ENCODE measurements at regions not wholly inside any gene's neighbourhood (a gene's known extent, or its start where the extent isn't known, plus 50 kb on each side); places are given as distances from the start of the nearest gene placed in this dataset.
"Not testable (repeated sequence)": the region's sequence is repeated elsewhere in the genome, so short reads cannot be mapped to it uniquely, and the experiment has no call there.

- no peak for DNase-seq
- Histone ChIP-seq H2AK5ac (ENCODE audit: low read depth, low read length) (peak overlapping the region; percentile 3; the same call in 1 of the 2 replicates), H3K36me3 (ENCODE audit: control insufficient read depth, insufficient read depth, low read length) (no peaks in the 10 kb centered on the region), H4K8ac (ENCODE audit: low read depth in 2 of 2, low read length in 2 of 2) (no peak overlapping the region), H4K5ac (ENCODE audit: low read depth, low read length) (no peak overlapping the region), H3K4me2 (ENCODE audit: low read depth, low read length) (no peak overlapping the region), H3K56ac (ENCODE audit: extremely low read depth, insufficient read depth, low read length) (no peak overlapping the region), H3K4me1 (ENCODE audit: control insufficient read depth, insufficient read depth, low read length) (peaks cover 16% of the 10 kb centered on the region), H3K9ac (ENCODE audit: low read depth, low read length) (no peak overlapping the region), H4K20me1 (ENCODE audit: insufficient read depth, low read length) (no peaks in the 10 kb centered on the region), H3K9me1 (ENCODE audit: insufficient read depth, low read length) (peaks cover 9% of the 10 kb centered on the region), H3K4ac (ENCODE audit: low read depth, low read length) (no peak overlapping the region), H3K14ac (replicated peaks; ENCODE audit: low read depth, low read length) (no peak overlapping the region), H3K4me3 (ENCODE audit: insufficient read depth, low read depth, low read length) (no peak overlapping the region), H3K23ac (ENCODE audit: low read depth, low read length) (no peak overlapping the region), H3K27me3 (ENCODE audit: control insufficient read depth, insufficient read depth, low read length) (no peaks in the 10 kb centered on the region), H2AFZ (replicated peaks; ENCODE audit: low read length, poor library complexity) (no peak overlapping the region), H4K91ac (ENCODE audit: insufficient read depth, low read depth, low read length) (no peak overlapping the region), H2BK15ac (ENCODE audit: low read depth, low read length) (no peak overlapping the region), H3K18ac (ENCODE audit: low read depth, low read length) (no peak overlapping the region), H2BK5ac (ENCODE audit: low read depth, low read length, poor library complexity, severe bottlenecking) (no peak overlapping the region), H3K27ac (ENCODE audit: insufficient read depth, low read length) (no peak overlapping the region), H3K9me3 (ENCODE audit: control insufficient read depth, insufficient read depth, low read length) (no peaks in the 10 kb centered on the region), H2BK120ac (ENCODE audit: low read depth, low read length) (no peak overlapping the region), H2BK20ac (ENCODE audit: low read depth, low read length) (no peak overlapping the region), H2AK9ac (replicated peaks; ENCODE audit: low read depth, low read length, poor library complexity) (no peak overlapping the region), H3K79me1 (ENCODE audit: low read depth in 1 of 2, low read length in 2 of 2) (0 out of 4 replicates have a peak, but pooled peaks cover 0 to 6% of the 10 kb centered on the region in 2 experiments)
- WGBS, 2 experiments (ENCODE audit: extremely low coverage in 2 of 2, insufficient read length in 1 of 2): no CpG with 5 or more reads among the region's 5 CpGs
- intact Hi-C loops (cut with micrococcal nuclease): loop anchor here (5.0 kb wide), 1 partner anchor 126 kb away; no protein-coding TSS in a partner anchor
- in situ Hi-C loops (cut with MboI; ENCODE audit: low sequenced_read_pairs): no loop called here
- no TSS peak for BruUV-seq (replicated peaks)
- dilution Hi-C loops (cut with HindIII; ENCODE audit: low sequenced_read_pairs, unreplicated experiment): no loop called here
- ATAC-seq (ENCODE audit: low read depth): no peak
- ChIA-PET CTCF (no interaction called here), POLR2A (ENCODE audit: unreplicated experiment) (no interaction called here)
- TF ChIP-seq MAZ (IDR thresholded peaks at IDR 0.05; ENCODE audit: borderline replicate concordance, low read depth, low read length) (no peak), FOS (IDR thresholded peaks at IDR 0.05; ENCODE audit: low read depth, low read length) (no peak), MAFK (IDR thresholded peaks at IDR 0.05; ENCODE audit: low read depth, low read length) (no peak), RAD21 (IDR thresholded peaks at IDR 0.05; ENCODE audit: low read length) (no peak), SMC3 (IDR thresholded peaks at IDR 0.05; ENCODE audit: low read depth, low read length) (no peak)
Observed at GRCh38 chr5:87198010-87198409, 69.7 kb upstream of the RASA1 start.

- H4K8ac ChIP-seq (ENCODE audit: low read depth in 2 of 2, low read length in 2 of 2); H3K9me1 ChIP-seq (ENCODE audit: insufficient read depth, low read length); dilution Hi-C loops (cut with HindIII; ENCODE audit: low sequenced_read_pairs, unreplicated experiment); H3K4me2 ChIP-seq (ENCODE audit: low read depth, low read length); H4K20me1 ChIP-seq (ENCODE audit: insufficient read depth, low read length); CTCF ChIA-PET; BruUV-seq (replicated peaks); H2BK15ac ChIP-seq (ENCODE audit: low read depth, low read length); H3K56ac ChIP-seq (ENCODE audit: extremely low read depth, insufficient read depth, low read length); H3K27ac ChIP-seq (ENCODE audit: insufficient read depth, low read length); H3K18ac ChIP-seq (ENCODE audit: low read depth, low read length); H2AK9ac ChIP-seq (replicated peaks; ENCODE audit: low read depth, low read length, poor library complexity); H2BK5ac ChIP-seq (ENCODE audit: low read depth, low read length, poor library complexity, severe bottlenecking); H3K4ac ChIP-seq (ENCODE audit: low read depth, low read length); DNase-seq; H2BK120ac ChIP-seq (ENCODE audit: low read depth, low read length); in situ Hi-C loops (cut with MboI; ENCODE audit: low sequenced_read_pairs); H2AFZ ChIP-seq (replicated peaks; ENCODE audit: low read length, poor library complexity); H3K9me3 ChIP-seq (ENCODE audit: control insufficient read depth, insufficient read depth, low read length); H3K23ac ChIP-seq (ENCODE audit: low read depth, low read length); H2AK5ac ChIP-seq (ENCODE audit: low read depth, low read length); H3K14ac ChIP-seq (replicated peaks; ENCODE audit: low read depth, low read length); H3K79me1 ChIP-seq (ENCODE audit: low read depth in 1 of 2, low read length in 2 of 2); H3K27me3 ChIP-seq (ENCODE audit: control insufficient read depth, insufficient read depth, low read length); H3K9ac ChIP-seq (ENCODE audit: low read depth, low read length); H3K4me3 ChIP-seq (ENCODE audit: insufficient read depth, low read depth, low read length); ATAC-seq (ENCODE audit: low read depth); H4K5ac ChIP-seq (ENCODE audit: low read depth, low read length); H4K91ac ChIP-seq (ENCODE audit: insufficient read depth, low read depth, low read length); H3K36me3 ChIP-seq (ENCODE audit: control insufficient read depth, insufficient read depth, low read length); POLR2A ChIA-PET (ENCODE audit: unreplicated experiment); H2BK20ac ChIP-seq (ENCODE audit: low read depth, low read length): not testable (repeated sequence)
- peaks cover 16% of the 10 kb centered on the region for H3K4me1 ChIP-seq (ENCODE audit: control insufficient read depth, insufficient read depth, low read length)
- intact Hi-C loops (cut with micrococcal nuclease): loop anchor here (5.0 kb wide), 1 partner anchor 127 kb away; no protein-coding TSS in a partner anchor
- WGBS, 2 experiments (ENCODE audit: extremely low coverage in 2 of 2, insufficient read length in 1 of 2): no CpG with 5 or more reads among the region's 1 CpG
Observed at GRCh38 chr5:87199246-87199645, 68.4 kb upstream of the RASA1 start.
